ENCODE measurements at regions not wholly inside any gene's neighbourhood (a gene's known extent, or its start where the extent isn't known, plus 50 kb on each side); places are given as distances from the start of the nearest gene placed in this dataset.

- TF ChIP-seq POLR2A (IDR thresholded peaks at IDR 0.05) (no peak), EP300 (IDR thresholded peaks at IDR 0.05) (no peak)
Observed at GRCh38 chr9:129359162-129359811, 181.2 kb upstream of the IER5L start.
